RWPE1 (cell line): ENCODE measurements at regions not wholly inside any gene's neighbourhood (a gene's known extent, or its start where the extent isn't known, plus 50 kb on each side); places are given as distances from the start of the nearest gene placed in this dataset.

Source experiments
- CTCF ChIA-PET: fragments of 350-600 bp; sonication (Branson Sonifier 250); formaldehyde crosslinking; extraction: SDS; loops from one replicate; lab custom pipeline; 2021; lab: Yijun Ruan, JAX
- POLR2A ChIA-PET: fragments of 400-600 bp; formaldehyde crosslinking; extraction: SDS; loops from one replicate; lab custom pipeline; 2020; ENCODE audit warnings: antibody characterized with exemption; ENCODE audit not compliant: low non-redundant PET; lab: Yijun Ruan, JAX
- DNase-seq: peaks from one replicate; pipeline ENCODE4 v3.0.0; 2012; ENCODE audit warnings: low spot score
- H3K27ac ChIP-seq: fragments of 450-650 bp; 2 replicates; pipeline ENCODE4 v1.5.1; 2017
- TF ChIP-seq, protein P1 (sequence below): fragments of 450-650 bp; conservative IDR thresholded peaks from 2 replicates; pipeline ENCODE4 v1.5.1; 2017; ENCODE audit warnings: low read depth, mild to moderate bottlenecking

DNA sequence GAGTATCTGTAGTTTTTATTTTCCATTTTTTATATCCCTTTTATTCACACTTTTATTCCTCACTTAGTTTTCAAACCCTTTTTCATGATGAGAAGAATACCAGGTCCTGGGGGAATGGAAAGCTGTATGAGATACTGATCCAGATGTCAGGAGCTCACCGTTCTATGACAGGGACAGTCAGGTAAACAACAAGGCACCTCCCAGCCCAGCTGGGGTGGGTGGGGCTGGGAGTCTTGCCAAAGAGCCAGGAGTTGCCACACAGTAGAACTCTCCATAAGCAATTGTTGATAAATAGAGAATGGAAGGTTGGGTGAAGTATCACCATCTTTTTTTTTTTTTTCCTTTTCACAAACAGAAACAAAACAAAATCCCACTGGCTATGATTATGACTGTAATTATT lies 225.8 kb downstream of the NSG2 start:
- CTCF ChIA-PET = interaction anchor here (0.6 kb wide), 1 partner anchor 41 kb away, joined by 3 read pairs; no protein-coding TSS in a partner anchor
- TF ChIP-seq, protein P1, sequence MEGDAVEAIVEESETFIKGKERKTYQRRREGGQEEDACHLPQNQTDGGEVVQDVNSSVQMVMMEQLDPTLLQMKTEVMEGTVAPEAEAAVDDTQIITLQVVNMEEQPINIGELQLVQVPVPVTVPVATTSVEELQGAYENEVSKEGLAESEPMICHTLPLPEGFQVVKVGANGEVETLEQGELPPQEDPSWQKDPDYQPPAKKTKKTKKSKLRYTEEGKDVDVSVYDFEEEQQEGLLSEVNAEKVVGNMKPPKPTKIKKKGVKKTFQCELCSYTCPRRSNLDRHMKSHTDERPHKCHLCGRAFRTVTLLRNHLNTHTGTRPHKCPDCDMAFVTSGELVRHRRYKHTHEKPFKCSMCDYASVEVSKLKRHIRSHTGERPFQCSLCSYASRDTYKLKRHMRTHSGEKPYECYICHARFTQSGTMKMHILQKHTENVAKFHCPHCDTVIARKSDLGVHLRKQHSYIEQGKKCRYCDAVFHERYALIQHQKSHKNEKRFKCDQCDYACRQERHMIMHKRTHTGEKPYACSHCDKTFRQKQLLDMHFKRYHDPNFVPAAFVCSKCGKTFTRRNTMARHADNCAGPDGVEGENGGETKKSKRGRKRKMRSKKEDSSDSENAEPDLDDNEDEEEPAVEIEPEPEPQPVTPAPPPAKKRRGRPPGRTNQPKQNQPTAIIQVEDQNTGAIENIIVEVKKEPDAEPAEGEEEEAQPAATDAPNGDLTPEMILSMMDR = no peak
- POLR2A ChIA-PET = no interaction called here
- DNase-seq = peak; percentile 20
- no peak overlapping the region for H3K27ac ChIP-seq

DNA sequence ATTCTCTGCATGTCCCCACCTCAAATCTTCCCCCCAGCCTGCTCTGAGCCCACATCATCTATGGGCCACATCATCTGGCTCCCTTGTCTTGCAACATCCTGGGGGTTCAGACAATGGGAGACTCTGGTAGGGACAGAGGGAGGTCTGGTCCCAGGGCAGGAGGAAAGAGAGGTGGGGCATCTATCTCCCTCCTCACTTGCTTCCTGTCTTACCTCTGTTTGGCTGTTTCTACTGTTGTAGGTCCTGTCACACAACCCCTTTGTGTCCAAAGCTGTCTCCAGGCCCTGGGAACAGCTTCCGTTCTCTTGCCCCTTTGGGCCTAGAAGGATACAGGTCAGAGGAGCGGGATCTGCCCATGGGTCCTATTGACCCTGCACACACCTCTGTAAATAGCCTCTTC lies 227.2 kb downstream of the NSG2 start:
- CTCF ChIA-PET = no interaction called here
- TF ChIP-seq, protein P1 = no peak
- POLR2A ChIA-PET = no interaction called here
- DNase-seq = no peak
- H3K27ac ChIP-seq = no peak overlapping the region

DNA sequence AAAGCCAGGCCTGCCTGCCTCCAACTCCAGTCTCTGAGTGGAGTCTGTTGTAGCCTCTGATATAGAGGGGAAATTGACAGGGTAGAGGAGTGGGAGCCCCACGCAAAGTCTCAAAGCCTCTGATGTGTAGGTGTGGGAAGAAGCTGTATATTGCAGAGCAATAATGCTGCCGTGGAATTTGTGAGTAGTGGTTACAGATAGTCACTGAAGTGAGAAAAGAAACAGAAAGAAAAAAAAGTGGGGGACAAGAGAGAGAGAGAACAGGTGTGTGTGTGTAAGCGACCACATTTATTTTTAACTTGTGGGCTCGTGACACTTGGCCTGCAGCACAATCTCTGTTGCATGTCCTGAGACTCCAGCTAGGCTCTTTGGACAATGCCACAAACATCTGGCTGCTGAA lies 227.8 kb downstream of the NSG2 start:
- ChIA-PET POLR2A (no interaction called here), CTCF (no interaction called here)
- TF ChIP-seq, protein P1 = no peak
- DNase-seq = no peak
- no peak overlapping the region for H3K27ac ChIP-seq

DNA sequence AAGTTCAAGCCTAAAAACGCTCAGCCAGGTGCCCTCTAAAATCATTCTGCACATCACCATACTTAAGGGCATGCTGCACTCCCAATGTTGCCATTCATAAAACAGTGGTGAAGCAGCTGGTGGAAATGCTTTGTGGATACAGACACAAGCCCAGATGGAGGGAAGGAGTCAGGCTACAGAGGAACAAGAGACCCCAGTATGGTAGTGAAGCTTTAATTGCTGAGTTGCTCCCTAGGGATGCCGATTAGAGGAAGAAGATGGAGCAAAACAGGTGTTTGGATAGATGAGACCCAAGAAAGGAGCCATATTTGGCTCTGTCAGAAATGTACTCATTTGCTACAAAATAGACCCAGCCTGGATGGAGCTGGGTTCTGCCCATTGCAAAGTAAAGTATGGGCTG lies 230.5 kb downstream of the NSG2 start:
- TF ChIP-seq, protein P1 = no peak
- no peak overlapping the region for H3K27ac ChIP-seq
- CTCF ChIA-PET = interaction anchor here (0.6 to 0.7 kb wide), 2 partner anchors 62 to 276 kb away, joined by 3 read pairs; no protein-coding TSS in a partner anchor
- no peak for DNase-seq
- POLR2A ChIA-PET = no interaction called here

DNA sequence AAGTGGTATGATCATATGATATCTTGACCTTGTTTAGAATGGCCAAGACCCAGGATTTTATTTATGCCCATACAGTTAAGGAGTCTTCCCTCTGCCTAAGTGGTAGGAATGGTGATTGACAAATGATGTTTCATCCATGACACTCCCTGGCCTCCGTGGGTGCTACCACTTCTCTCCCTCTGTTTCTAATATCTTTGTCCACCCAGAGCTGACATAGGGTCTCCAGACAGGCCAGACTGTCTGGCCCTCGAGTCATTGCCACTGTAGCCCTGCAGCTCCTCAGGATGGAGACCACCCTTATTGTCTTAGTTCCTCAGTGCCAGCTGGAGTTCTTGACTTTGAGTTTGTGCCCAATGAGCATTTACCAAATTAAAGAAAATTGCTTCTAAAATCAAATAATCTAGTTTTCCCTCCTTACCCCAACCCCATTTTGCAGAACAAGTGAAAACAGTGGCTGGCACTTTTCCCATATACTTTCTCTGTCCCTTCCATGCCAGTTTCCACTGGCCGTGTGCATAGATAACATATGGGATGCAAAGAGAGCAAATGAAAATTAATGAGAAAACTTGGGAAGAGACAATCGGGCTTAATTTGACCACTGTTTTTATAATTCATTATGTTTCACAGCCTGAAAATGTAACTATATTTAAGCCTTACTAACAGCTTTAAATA lies 235.7 kb downstream of the NSG2 start:
- POLR2A ChIA-PET = no interaction called here
- DNase-seq = no peak
- TF ChIP-seq, protein P1 = no peak
- no peak overlapping the region for H3K27ac ChIP-seq
- CTCF ChIA-PET = interaction anchor here (0.5 to 0.6 kb wide), 2 partner anchors 211 to 414 kb away, joined by 3 to 7 read pairs; no protein-coding TSS in a partner anchor

DNA sequence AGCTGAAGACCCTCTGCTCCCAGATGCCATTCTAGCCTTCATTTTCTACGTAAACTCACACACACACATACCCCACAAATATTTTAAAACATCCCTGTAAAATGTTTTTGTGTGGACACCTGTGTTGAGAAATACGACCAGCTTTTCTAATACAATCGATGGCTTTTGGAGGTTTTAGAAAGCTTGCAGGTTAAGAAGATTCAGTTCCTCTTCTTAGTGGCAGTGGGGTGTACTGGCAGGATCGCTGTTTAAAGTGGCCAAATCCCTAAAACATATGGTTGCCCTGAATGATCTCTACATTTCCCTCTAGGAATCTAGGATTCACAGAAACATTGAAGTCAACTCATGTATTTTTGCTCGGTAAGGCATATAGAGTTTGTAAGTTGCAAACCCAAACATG lies 236.3 kb downstream of the NSG2 start:
- ChIA-PET POLR2A (no interaction called here), CTCF (interaction anchor here (0.6 kb wide), 1 partner anchor 211 kb away, joined by 3 read pairs; no protein-coding TSS in a partner anchor)
- no peak for DNase-seq
- H3K27ac ChIP-seq = no peak overlapping the region
- TF ChIP-seq, protein P1 = no peak
